GM12878 (cell line): ENCODE measurements at regions not wholly inside any gene's neighbourhood (a gene's known extent, or its start where the extent isn't known, plus 50 kb on each side); places are given as distances from the start of the nearest gene placed in this dataset.

Experiments used
- ATAC-seq: fragments of 200-7000 bp; cut with Tn5 transposase; 3 replicates; pipeline ENCODE4 v1.9.1; 2020; ENCODE audit warnings: mild to moderate bottlenecking, moderate library complexity
- BruUV-seq: library from RNA; stranded (reverse); fragments of 400-500 nt; replicated peaks from 2 replicates; lab custom pipeline; 2021; lab: Mats Ljungman, UMichigan
- CTCF ChIA-PET: fragments of 300-600 bp; sonication (Branson Sonifier 250); formaldehyde crosslinking; extraction: SDS; loops from one replicate; lab custom pipeline; 2021; ENCODE audit warnings: inconsistent platforms; lab: Yijun Ruan, JAX
- POLR2A ChIA-PET: fragments of 350-600 bp; formaldehyde crosslinking; extraction: SDS; loops from one replicate; lab custom pipeline; 2021; ENCODE audit warnings: inconsistent platforms; lab: Charles Lee
- RAD21 ChIA-PET: fragments of 300-600 bp; sonication (Branson Sonifier 250); formaldehyde crosslinking; loops from one replicate; lab custom pipeline; 2023; ENCODE audit warnings: antibody characterized with exemption; ENCODE audit not compliant: unreplicated experiment; lab: Charles Lee
- SMC1A ChIA-PET: fragments of 300-600 bp; sonication (Branson Sonifier 250); formaldehyde crosslinking; loops from one replicate; lab custom pipeline; 2023; ENCODE audit not compliant: unreplicated experiment, uncharacterized antibody; lab: Charles Lee
- DNase-seq: peaks from one replicate; pipeline ENCODE4 v3.0.0-alpha.2; 2011; ENCODE audit warnings: low read depth, low spot score
- FAIRE-seq: peaks from 3 replicates; lab custom pipeline; 2011; peaks lifted over from hg19 to GRCh38; lab: Jason Lieb, UNC
- H2AFZ ChIP-seq: 2 replicates; pipeline ENCODE4 v1.6.0; 2011; ENCODE audit warnings: low read depth, low read length, control low read depth; ENCODE audit not compliant: control insufficient read depth
- H3K27ac ChIP-seq: 2 replicates; pipeline ENCODE4 v1.5.1; 2011; ENCODE audit warnings: control low read depth; ENCODE audit not compliant: control insufficient read depth, insufficient read depth
- H3K27me3 ChIP-seq, 2 experiments: replicated peaks in 1 of 2; 2 replicates each; pipeline versions ENCODE4 v1.6.0 to v1.6.1; 2011; ENCODE audit warnings: low read length in 1 of 2; ENCODE audit not compliant: control insufficient read depth in 2 of 2, insufficient read depth in 2 of 2
- H3K36me3 ChIP-seq, 2 experiments: 2 replicates each; pipeline ENCODE4 v1.5.1; 2011; ENCODE audit warnings: low read length in 1 of 2; ENCODE audit not compliant: control insufficient read depth in 2 of 2, insufficient read depth in 2 of 2
- H3K4me1 ChIP-seq: 2 replicates; pipeline ENCODE4 v1.6.1; 2011; ENCODE audit warnings: mild to moderate bottlenecking, low read length, moderate library complexity, mixed read lengths; ENCODE audit not compliant: control insufficient read depth, insufficient read depth
- H3K4me2 ChIP-seq: 2 replicates; pipeline ENCODE4 v1.6.0; 2011; ENCODE audit warnings: control low read depth; ENCODE audit not compliant: control insufficient read depth, insufficient read depth
- H3K4me3 ChIP-seq: fragments of 200-600 bp; sonication (generic); 2 replicates; pipeline ENCODE4 v1.5.1; 2016
- H3K79me2 ChIP-seq: 2 replicates; pipeline ENCODE4 v1.6.0; 2011; ENCODE audit warnings: low read length; ENCODE audit not compliant: control insufficient read depth, insufficient read depth
- H3K9ac ChIP-seq: 2 replicates; pipeline ENCODE4 v1.8.0; 2011; ENCODE audit warnings: low read length, control low read depth, mixed read lengths; ENCODE audit not compliant: control insufficient read depth, insufficient read depth
- H3K9me3 ChIP-seq: replicated peaks from 3 replicates; pipeline ENCODE4 v1.5.1; 2011; ENCODE audit warnings: mild to moderate bottlenecking, low read length; ENCODE audit not compliant: control insufficient read depth, insufficient read depth
- H4K20me1 ChIP-seq: 2 replicates; pipeline ENCODE4 v1.6.0; 2011; ENCODE audit not compliant: control insufficient read depth, insufficient read depth
- BRCA1 ChIP-seq: IDR thresholded peaks from 2 replicates; pipeline ENCODE4 v1.6.1; 2011; ENCODE audit warnings: low read depth, low read length, improper control_type of control experiment
- CREB1 ChIP-seq: IDR thresholded peaks from 2 replicates; pipeline ENCODE4 v1.6.1; 2012; ENCODE audit warnings: low read depth, mild to moderate bottlenecking, inconsistent platforms
- CREM ChIP-seq: IDR thresholded peaks from 2 replicates; pipeline ENCODE4 v1.6.1; 2014; ENCODE audit warnings: antibody characterized with exemption, low read depth
- E4F1 ChIP-seq: fragments of 450-650 bp; IDR thresholded peaks from 2 replicates; pipeline ENCODE4 v1.6.1; 2018; ENCODE audit warnings: borderline replicate concordance, mild to moderate bottlenecking; ENCODE audit not compliant: partially characterized antibody
- HDAC2 ChIP-seq: fragments of 200-600 bp; sonication (generic); IDR thresholded peaks from 2 replicates; pipeline ENCODE4 v1.6.1; 2017
- JUNB ChIP-seq: IDR thresholded peaks from 2 replicates; pipeline ENCODE4 v1.6.1; 2016; ENCODE audit warnings: antibody characterized with exemption, mild to moderate bottlenecking
- JUND ChIP-seq: IDR thresholded peaks from 2 replicates; pipeline ENCODE4 v1.6.1; 2012; ENCODE audit warnings: low read depth, mild to moderate bottlenecking, low read length, improper control_type of control experiment, moderate library complexity
- NFXL1 ChIP-seq: fragments of 450-650 bp; IDR thresholded peaks from 2 replicates; pipeline ENCODE4 v1.6.1; 2017; ENCODE audit warnings: antibody characterized with exemption, mild to moderate bottlenecking, borderline replicate concordance
- NFYB ChIP-seq: IDR thresholded peaks from 2 replicates; pipeline ENCODE4 v1.6.1; 2011; ENCODE audit warnings: low read depth, mild to moderate bottlenecking, low read length, improper control_type of control experiment, moderate library complexity; ENCODE audit not compliant: insufficient read depth
- NRF1 ChIP-seq: conservative IDR thresholded peaks from 2 replicates; pipeline ENCODE4 v1.6.1; 2011; ENCODE audit warnings: mild to moderate bottlenecking, low read depth, low read length, improper control_type of control experiment
- PRDM15 ChIP-seq: fragments of 450-650 bp; formaldehyde crosslinking; IDR thresholded peaks from 2 replicates; pipeline ENCODE4 v1.4.0; 2020; ENCODE audit warnings: mild to moderate bottlenecking, moderate library complexity
- SMAD5 ChIP-seq: IDR thresholded peaks from 2 replicates; pipeline ENCODE4 v1.6.1; 2016; ENCODE audit warnings: antibody characterized with exemption, low read depth
- SREBF1 ChIP-seq: IDR thresholded peaks from 2 replicates; pipeline ENCODE4 v1.6.1; 2012; ENCODE audit warnings: mild to moderate bottlenecking, low read length
- TARDBP ChIP-seq: IDR thresholded peaks from 2 replicates; pipeline ENCODE4 v1.6.1; 2016; ENCODE audit warnings: borderline replicate concordance
- TCF7 ChIP-seq: IDR thresholded peaks from 2 replicates; pipeline ENCODE4 v1.6.1; 2014; ENCODE audit warnings: antibody characterized with exemption, borderline replicate concordance
- WGBS: methylation state at CpG from one replicate; pipeline ENCODE4 v1.1.6; 2016; ENCODE audit warnings: low lambda C conversion rate; ENCODE audit not compliant: insufficient replicate concordance, insufficient coverage; ENCODE audit errors: missing lambda C conversion rate; 5-methylcytosine and 5-hydroxymethylcytosine counted together
- in situ Hi-C: fragments of 300-500 bp; cut with MboI; formaldehyde crosslinking; loops from 9 replicates; pipeline ENCODE4 v1.14.3; 2018; ENCODE audit warnings: mixed read lengths
- intact Hi-C: fragments of 100-400 bp; cut with micrococcal nuclease; formaldehyde crosslinking; loops from one replicate; pipeline ENCODE4 v1.14.2; 2022; ENCODE audit not compliant: unreplicated experiment
- TF ChIP-seq, protein P1 (sequence below): fragments of 150-350 bp; IDR thresholded peaks from 2 replicates; pipeline ENCODE4 v1.6.1; 2014; ENCODE audit warnings: mild to moderate bottlenecking, low read depth, low read length
- TF ChIP-seq, protein P2 (sequence below): fragments of 450-650 bp; IDR thresholded peaks from 2 replicates; pipeline ENCODE4 v1.6.1; 2017; ENCODE audit warnings: mild to moderate bottlenecking, low read depth, inconsistent platforms; ENCODE audit not compliant: poor library complexity, severe bottlenecking

GRCh38 chr18:2075499-2075898 is 495.8 kb downstream of the METTL4 start:
- no TSS peak for BruUV-seq
- no peaks in the 10 kb centered on the region for H3K36me3 ChIP-seq
- no peak overlapping the region for H3K4me2 ChIP-seq
- no peaks in the 10 kb centered on the region for H3K4me1 ChIP-seq
- no peak overlapping the region for H3K27ac ChIP-seq
- FAIRE-seq (no peak), ATAC-seq (no peak), DNase-seq (no peak)
- ChIA-PET POLR2A (no interaction called here), SMC1A (no interaction called here), RAD21 (no interaction called here), CTCF (no interaction called here)
- H3K79me2 ChIP-seq = no peaks in the 10 kb centered on the region
- intact Hi-C loops (no loop called here), in situ Hi-C loops (loop anchor here (25.0 kb wide), 1 partner anchor 1213 kb away; no protein-coding TSS in a partner anchor)
- no peak overlapping the region for H3K9ac ChIP-seq
- H3K4me3 ChIP-seq = no peak overlapping the region
- H3K9me3 ChIP-seq = no peaks in the 10 kb centered on the region
- no peaks in the 10 kb centered on the region for H3K27me3 ChIP-seq
- WGBS = 5% methylated on average over 1 of the region's 1 CpG
- H2AFZ ChIP-seq = no peak overlapping the region
- no peaks in the 10 kb centered on the region for H4K20me1 ChIP-seq
- TF ChIP-seq CREB1 (no peak), NFXL1 (no peak), SMAD5 (no peak), HDAC2 (no peak), PRDM15 (CRISPR knock-in tag) (no peak), NRF1 (no peak), TCF7 (no peak), JUNB (no peak), TARDBP (no peak), NFYB (no peak), SREBF1 (no peak), CREM (no peak), JUND (no peak), E4F1 (no peak), BRCA1 (no peak)
- TF ChIP-seq, protein P1, sequence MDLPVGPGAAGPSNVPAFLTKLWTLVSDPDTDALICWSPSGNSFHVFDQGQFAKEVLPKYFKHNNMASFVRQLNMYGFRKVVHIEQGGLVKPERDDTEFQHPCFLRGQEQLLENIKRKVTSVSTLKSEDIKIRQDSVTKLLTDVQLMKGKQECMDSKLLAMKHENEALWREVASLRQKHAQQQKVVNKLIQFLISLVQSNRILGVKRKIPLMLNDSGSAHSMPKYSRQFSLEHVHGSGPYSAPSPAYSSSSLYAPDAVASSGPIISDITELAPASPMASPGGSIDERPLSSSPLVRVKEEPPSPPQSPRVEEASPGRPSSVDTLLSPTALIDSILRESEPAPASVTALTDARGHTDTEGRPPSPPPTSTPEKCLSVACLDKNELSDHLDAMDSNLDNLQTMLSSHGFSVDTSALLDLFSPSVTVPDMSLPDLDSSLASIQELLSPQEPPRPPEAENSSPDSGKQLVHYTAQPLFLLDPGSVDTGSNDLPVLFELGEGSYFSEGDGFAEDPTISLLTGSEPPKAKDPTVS = no peak
- TF ChIP-seq, protein P2, sequence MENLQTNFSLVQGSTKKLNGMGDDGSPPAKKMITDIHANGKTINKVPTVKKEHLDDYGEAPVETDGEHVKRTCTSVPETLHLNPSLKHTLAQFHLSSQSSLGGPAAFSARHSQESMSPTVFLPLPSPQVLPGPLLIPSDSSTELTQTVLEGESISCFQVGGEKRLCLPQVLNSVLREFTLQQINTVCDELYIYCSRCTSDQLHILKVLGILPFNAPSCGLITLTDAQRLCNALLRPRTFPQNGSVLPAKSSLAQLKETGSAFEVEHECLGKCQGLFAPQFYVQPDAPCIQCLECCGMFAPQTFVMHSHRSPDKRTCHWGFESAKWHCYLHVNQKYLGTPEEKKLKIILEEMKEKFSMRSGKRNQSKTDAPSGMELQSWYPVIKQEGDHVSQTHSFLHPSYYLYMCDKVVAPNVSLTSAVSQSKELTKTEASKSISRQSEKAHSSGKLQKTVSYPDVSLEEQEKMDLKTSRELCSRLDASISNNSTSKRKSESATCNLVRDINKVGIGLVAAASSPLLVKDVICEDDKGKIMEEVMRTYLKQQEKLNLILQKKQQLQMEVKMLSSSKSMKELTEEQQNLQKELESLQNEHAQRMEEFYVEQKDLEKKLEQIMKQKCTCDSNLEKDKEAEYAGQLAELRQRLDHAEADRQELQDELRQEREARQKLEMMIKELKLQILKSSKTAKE = no peak
